ENCODE measurements at regions not wholly inside any gene's neighbourhood (a gene's known extent, or its start where the extent isn't known, plus 50 kb on each side); places are given as distances from the start of the nearest gene placed in this dataset.

GRCh38 chr15:81893182-81893835, 152.5 kb downstream of the MEX3B start:
- WGBS, 4 donors = 60 to 72% (median 63%) methylated on average over 4 of the region's 4 CpGs
- H3K27ac ChIP-seq = no peak overlapping the region
- intact Hi-C loops (cut with DNase I) = no loop called here

GRCh38 chr15:81890496-81890895, 155.3 kb downstream of the MEX3B start:
- Histone ChIP-seq H3K4me1 (peaks cover 0 to 12% (median 0%) of the 10 kb centered on the region in 12 donors), H3K27me3 (no peaks in the 10 kb centered on the region), H3K36me3 (no peaks in the 10 kb centered on the region), H3K27ac (no peak overlapping the region), H3K4me3 (no peak overlapping the region), H3K9me3 (no peaks in the 10 kb centered on the region)
- no peak for DNase-seq
- ATAC-seq = no peak
- no peak for TF ChIP-seq POLR2A (IDR thresholded peaks at IDR 0.05)
- no peak for TF ChIP-seq CTCF (IDR thresholded peaks at IDR 0.05)
- WGBS, 4 donors = 95% methylated on average over 1 of the region's 1 CpG
- intact Hi-C loops (cut with DNase I) = no loop called here

More at GRCh38 chr15:81893182-81893835, 152.5 kb downstream of the MEX3B start:
- H3K9me3 ChIP-seq = no peaks in the 10 kb centered on the region
- TF ChIP-seq POLR2A (IDR thresholded peaks at IDR 0.05) = no peak
- TF ChIP-seq CTCF (IDR thresholded peaks at IDR 0.05) = no peak
- H3K36me3 ChIP-seq = no peaks in the 10 kb centered on the region
- peaks cover 0 to 10% (median 0%) of the 10 kb centered on the region in 12 donors for H3K4me1 ChIP-seq
- H3K27me3 ChIP-seq = no peaks in the 10 kb centered on the region
- H3K4me3 ChIP-seq = no peak overlapping the region
- ATAC-seq (no peak), DNase-seq (no peak)

GRCh38 chr15:81889485-81889881, 156.3 kb downstream of the MEX3B start:
- Histone ChIP-seq H3K4me3 (no peak overlapping the region), H3K4me1 (peaks cover 0 to 12% (median 0%) of the 10 kb centered on the region in 12 donors), H3K27me3 (no peaks in the 10 kb centered on the region), H3K36me3 (no peaks in the 10 kb centered on the region), H3K9me3 (no peaks in the 10 kb centered on the region), H3K27ac (peak overlapping the region in 1 of 12 donors; percentile 14)
- ATAC-seq (no peak), DNase-seq (no peak)
- TF ChIP-seq CTCF (IDR thresholded peaks at IDR 0.05) (no peak), POLR2A (IDR thresholded peaks at IDR 0.05) (no peak)
- 62 to 84% (median 78%) methylated on average over 2 of the region's 2 CpGs for WGBS, 4 donors
- intact Hi-C loops (cut with DNase I) = no loop called here

- H3K27me3 ChIP-seq = no peaks in the 10 kb centered on the region
- H3K9me3 ChIP-seq = no peaks in the 10 kb centered on the region
- WGBS, 4 donors = 57 to 69% (median 61%) methylated on average over 10 of the region's 10 CpGs
- H3K4me3 ChIP-seq = no peak overlapping the region
- ATAC-seq (peak in 1 of 4 donors; percentile 29), DNase-seq (no peak)
- no peaks in the 10 kb centered on the region for H3K36me3 ChIP-seq
- TF ChIP-seq POLR2A (IDR thresholded peaks at IDR 0.05) (no peak), CTCF (IDR thresholded peaks at IDR 0.05) (no peak)
- intact Hi-C loops (cut with DNase I) = no loop called here
- peaks cover 0 to 12% (median 0%) of the 10 kb centered on the region in 12 donors for H3K4me1 ChIP-seq
- peak overlapping the region in 1 of 12 donors; percentile 14 for H3K27ac ChIP-seq
These were observed 156.9 kb downstream of the MEX3B start for GRCh38 chr15:81888748-81889484.
